ENCODE measurements at regions not wholly inside any gene's neighbourhood (a gene's known extent, or its start where the extent isn't known, plus 50 kb on each side); places are given as distances from the start of the nearest gene placed in this dataset.

- Mint-ChIP-seq H3K27me3 (ENCODE audit: insufficient read depth) (peaks cover 1% of the 10 kb centered on the region; the same call in 1 of the 2 replicates), H3K9me3 (peaks cover 4% of the 10 kb centered on the region; the same call in 1 of the 2 replicates), H3K36me3 (ENCODE audit: low read depth) (0 out of 2 replicates have a peak, but pooled peaks cover 4% of the 10 kb centered on the region), H3K27ac (no peak overlapping the region), H3K4me1 (ENCODE audit: low read depth) (peaks cover 17% of the 10 kb centered on the region), H3K4me3 (no peak overlapping the region)
- no peak for DNase-seq
- TF ChIP-seq CTCF (IDR thresholded peaks at IDR 0.05), result no peak
These were observed 205.1 kb upstream of the TNP1 start for GRCh38 chr2:217065012-217065290.

- no peak for DNase-seq
- peaks cover 3% of the 10 kb centered on the region; the same call in 1 of the 2 replicates for H3K27me3 Mint-ChIP-seq (ENCODE audit: insufficient read depth)
- H3K4me3 Mint-ChIP-seq, result no peak overlapping the region
- no peak for TF ChIP-seq CTCF (IDR thresholded peaks at IDR 0.05)
- H3K4me1 Mint-ChIP-seq (ENCODE audit: low read depth), result peaks cover 17% of the 10 kb centered on the region
- H3K36me3 Mint-ChIP-seq (ENCODE audit: low read depth), result 0 out of 2 replicates have a peak, but pooled peaks cover 4% of the 10 kb centered on the region
- H3K9me3 Mint-ChIP-seq, result peaks cover 4% of the 10 kb centered on the region; the same call in 1 of the 2 replicates
- H3K27ac Mint-ChIP-seq, result no peak overlapping the region
These were observed 204.6 kb upstream of the TNP1 start for GRCh38 chr2:217064234-217065011.

GRCh38 chr2:217063238-217063755 is 203.4 kb upstream of the TNP1 start:
- no peak for DNase-seq
- no peak overlapping the region for H3K27ac Mint-ChIP-seq
- peaks cover 4% of the 10 kb centered on the region; the same call in 1 of the 2 replicates for H3K9me3 Mint-ChIP-seq
- H3K27me3 Mint-ChIP-seq (ENCODE audit: insufficient read depth), result peaks cover 3% of the 10 kb centered on the region; the same call in 1 of the 2 replicates
- H3K4me1 Mint-ChIP-seq (ENCODE audit: low read depth), result peaks cover 26% of the 10 kb centered on the region
- 0 out of 2 replicates have a peak, but pooled peaks cover 4% of the 10 kb centered on the region for H3K36me3 Mint-ChIP-seq (ENCODE audit: low read depth)
- TF ChIP-seq CTCF (IDR thresholded peaks at IDR 0.05), result no peak
- H3K4me3 Mint-ChIP-seq, result no peak overlapping the region

GRCh38 chr2:217062768-217063167 is 202.9 kb upstream of the TNP1 start:
- Mint-ChIP-seq H3K36me3 (ENCODE audit: low read depth) (0 out of 2 replicates have a peak, but pooled peaks cover 4% of the 10 kb centered on the region), H3K9me3 (peaks cover 4% of the 10 kb centered on the region; the same call in 1 of the 2 replicates), H3K4me3 (no peak overlapping the region), H3K4me1 (ENCODE audit: low read depth) (peaks cover 26% of the 10 kb centered on the region), H3K27ac (no peak overlapping the region), H3K27me3 (ENCODE audit: insufficient read depth) (peaks cover 3% of the 10 kb centered on the region; the same call in 1 of the 2 replicates)
- TF ChIP-seq CTCF (IDR thresholded peaks at IDR 0.05), result no peak
- no peak for DNase-seq

GRCh38 chr2:217061916-217062505 is 202.1 kb upstream of the TNP1 start:
- H3K27ac Mint-ChIP-seq, result no peak overlapping the region

More at GRCh38 chr2:217061916-217062505, 202.1 kb upstream of the TNP1 start:
- Mint-ChIP-seq H3K4me1 (ENCODE audit: low read depth) (peaks cover 26% of the 10 kb centered on the region), H3K36me3 (ENCODE audit: low read depth) (0 out of 2 replicates have a peak, but pooled peaks cover 4% of the 10 kb centered on the region), H3K27me3 (ENCODE audit: insufficient read depth) (peaks cover 8% of the 10 kb centered on the region), H3K9me3 (peaks cover 4% of the 10 kb centered on the region; the same call in 1 of the 2 replicates), H3K4me3 (no peak overlapping the region)
- TF ChIP-seq CTCF (IDR thresholded peaks at IDR 0.05), result no peak
- no peak for DNase-seq

All from HFFc6 (cell line).